C4-2B (cell line): ENCODE measurements at regions not wholly inside any gene's neighbourhood (a gene's known extent, or its start where the extent isn't known, plus 50 kb on each side); places are given as distances from the start of the nearest gene placed in this dataset.

ENCODE experiments used
- H3K27ac ChIP-seq: fragments of 450-650 bp; 2 replicates; pipeline ENCODE4 v1.5.1; 2017
- CTCF ChIP-seq: fragments of 450-650 bp; conservative IDR thresholded peaks from 2 replicates; pipeline ENCODE4 v1.5.1; 2017; ENCODE audit warnings: mild to moderate bottlenecking
- ZFX ChIP-seq: fragments of 450-650 bp; IDR thresholded peaks from 2 replicates; pipeline ENCODE4 v1.6.1; 2017

- no peak overlapping the region for H3K27ac ChIP-seq
- TF ChIP-seq ZFX (no peak), CTCF (no peak)
Measured at GRCh38 chr20:10137032-10137431, 81.6 kb upstream of the SNAP25 start.

GRCh38 chr20:10137533-10137932, 81.1 kb upstream of the SNAP25 start:
- no peak overlapping the region for H3K27ac ChIP-seq
- no peak for TF ChIP-seq CTCF
- no peak for TF ChIP-seq ZFX

GRCh38 chr20:10157549-10157948, 61.1 kb upstream of the SNAP25 start:
- no peak overlapping the region for H3K27ac ChIP-seq
- TF ChIP-seq ZFX (no peak), CTCF (no peak)

GRCh38 chr20:10167040-10167439, 51.6 kb upstream of the SNAP25 start:
- TF ChIP-seq CTCF (no peak), ZFX (no peak)
- no peak overlapping the region for H3K27ac ChIP-seq

GRCh38 chr20:10167594-10167993, 51.0 kb upstream of the SNAP25 start:
- H3K27ac ChIP-seq = no peak overlapping the region
- no peak for TF ChIP-seq ZFX
- TF ChIP-seq CTCF = no peak
